NCI-H1694 (cell line): ENCODE measurements at regions not wholly inside any gene's neighbourhood (a gene's known extent, or its start where the extent isn't known, plus 50 kb on each side); places are given as distances from the start of the nearest gene placed in this dataset.

Source experiments
- DNase-seq: peaks from one replicate; lab custom pipeline; 2025; lab: John Stamatoyannopoulos, UW

- DNase-seq, result no peak
These were observed 383.0 kb upstream of the RARB start for GRCh38 chr3:25044762-25045710.

GRCh38 chr3:25046911-25047771, 380.9 kb upstream of the RARB start:
- DNase-seq, result no peak

- DNase-seq, result no peak
These were observed 378.8 kb upstream of the RARB start for GRCh38 chr3:25049304-25049703.

- DNase-seq, result no peak
These were observed 374.7 kb upstream of the RARB start for GRCh38 chr3:25053360-25053759.

GRCh38 chr3:25056036-25056755, 371.9 kb upstream of the RARB start:
- DNase-seq, result no peak

- DNase-seq, result no peak
These were observed 371.2 kb upstream of the RARB start for GRCh38 chr3:25056803-25057351.

- DNase-seq, result no peak
These were observed 370.7 kb upstream of the RARB start for GRCh38 chr3:25057379-25057778.

GRCh38 chr3:25064681-25065080, 363.4 kb upstream of the RARB start:
- no peak for DNase-seq

GRCh38 chr3:25069970-25070369, 358.1 kb upstream of the RARB start:
- no peak for DNase-seq

GRCh38 chr3:25071846-25072245, 356.2 kb upstream of the RARB start:
- no peak for DNase-seq

GRCh38 chr3:25073423-25073822, 354.6 kb upstream of the RARB start:
- DNase-seq, result no peak

GRCh38 chr3:25074149-25074548, 353.9 kb upstream of the RARB start:
- DNase-seq, result no peak

GRCh38 chr3:25080461-25080860, 347.6 kb upstream of the RARB start:
- no peak for DNase-seq

- no peak for DNase-seq
These were observed 344.0 kb upstream of the RARB start for GRCh38 chr3:25084016-25084415.

GRCh38 chr3:25086721-25087120, 341.3 kb upstream of the RARB start:
- no peak for DNase-seq

GRCh38 chr3:25088284-25088683, 339.8 kb upstream of the RARB start:
- DNase-seq, result no peak

GRCh38 chr3:25090698-25091453, 337.2 kb upstream of the RARB start:
- no peak for DNase-seq

- DNase-seq, result no peak
These were observed 336.1 kb upstream of the RARB start for GRCh38 chr3:25091934-25092333.

GRCh38 chr3:25094932-25095685, 333.0 kb upstream of the RARB start:
- DNase-seq, result no peak

- DNase-seq, result no peak
These were observed 331.5 kb upstream of the RARB start for GRCh38 chr3:25096536-25096935.
